ENCODE measurements at regions not wholly inside any gene's neighbourhood (a gene's known extent, or its start where the extent isn't known, plus 50 kb on each side); places are given as distances from the start of the nearest gene placed in this dataset.

GRCh38 chrX:134718105-134718965 is 60.1 kb upstream of the PLAC1 start:
- Histone ChIP-seq H3K27me3 (ENCODE audit: insufficient read depth) (no peaks in the 10 kb centered on the region), H3K27ac (ENCODE audit: low read depth in 2 of 2, low read length in 1 of 2) (peak overlapping the region; percentile 61 to 71; a peak in 3 of 4 replicates), H3K36me3 (replicated peaks in 1 of 2; ENCODE audit: control insufficient read depth in 1 of 2, insufficient read depth in 2 of 2, low read length in 1 of 2) (no peaks in the 10 kb centered on the region), H3K4me2 (peak overlapping the region; percentile 20; the same call in 1 of the 2 replicates), H3K4me3 (ENCODE audit: low read depth in 2 of 2, low read length in 1 of 2) (no peak overlapping the region), H3K9ac (0 out of 2 replicates have a peak overlapping the region, but pooled peaks have one; percentile 21), H3K4me1 (ENCODE audit: control insufficient read depth in 1 of 2, insufficient read depth in 2 of 2, low read depth in 1 of 2, low read length in 1 of 2) (peaks cover 0 to 11% of the 10 kb centered on the region in 2 experiments; a peak in 3 of 4 replicates), H2AFZ (ENCODE audit: low read depth) (peak overlapping the region; percentile 49), H4K20me1 (ENCODE audit: insufficient read depth) (no peaks in the 10 kb centered on the region), H3F3A (replicated peaks; ENCODE audit: insufficient read depth) (peaks cover 14% of the 10 kb centered on the region), H3K9me2 (no peaks in the 10 kb centered on the region), H3K79me2 (ENCODE audit: insufficient read depth) (no peaks in the 10 kb centered on the region), H3K9me3 (no peaks in the 10 kb centered on the region)
- ChIA-PET CTCF (no interaction called here), POLR2A (no interaction called here)
- WGBS (ENCODE audit: low lambda C conversion rate) = 6% methylated on average over 5 of the region's 5 CpGs
- DNase-seq = no peak
- TF ChIP-seq FOXJ3 (CRISPR knock-in tag; IDR thresholded peaks at IDR 0.05) (no peak), USF1 (IDR thresholded peaks at IDR 0.05; ENCODE audit: borderline replicate concordance, low read depth) (peak; percentile 61; the same call in 1 of the 2 replicates), TEAD4 (IDR thresholded peaks at IDR 0.05; ENCODE audit: borderline replicate concordance, insufficient read depth) (peak; percentile 58; the same call in 1 of the 2 replicates), TAF1 (IDR thresholded peaks at IDR 0.05; ENCODE audit: borderline replicate concordance, low read depth, low read length) (no peak), CHD2 (IDR thresholded peaks at IDR 0.05; ENCODE audit: low read length, partially characterized antibody) (no peak), RAD21 (IDR thresholded peaks at IDR 0.05; ENCODE audit: low read length) (no peak), USF2 (IDR thresholded peaks at IDR 0.05; ENCODE audit: borderline replicate concordance, low read depth, low read length) (no peak), TCF12 (IDR thresholded peaks at IDR 0.05) (peak; percentile 96), NFIC (IDR thresholded peaks at IDR 0.05; ENCODE audit: borderline replicate concordance) (peak; percentile 66), CTCF (IDR thresholded peaks at IDR 0.05) (0 out of 2 replicates have a peak, but pooled peaks have one; percentile 13), MEF2A (IDR thresholded peaks at IDR 0.05; ENCODE audit: borderline replicate concordance, low read depth) (peak; percentile 9; the same call in 1 of the 2 replicates), JUND (IDR thresholded peaks at IDR 0.05) (peak; percentile 61), YY1 (IDR thresholded peaks at IDR 0.05; ENCODE audit: low read depth) (peak; percentile 39; the same call in 1 of the 2 replicates), GATA2 (CRISPR knock-in tag; IDR thresholded peaks at IDR 0.05) (no peak), RCOR1 (IDR thresholded peaks at IDR 0.05; ENCODE audit: low read length) (no peak), IRF3 (IDR thresholded peaks at IDR 0.05; ENCODE audit: low read depth, low read length) (no peak), RXRA (IDR thresholded peaks at IDR 0.05; ENCODE audit: borderline replicate concordance, low read depth) (peak; percentile 59; the same call in 1 of the 2 replicates), EP300 (IDR thresholded peaks at IDR 0.05; ENCODE audit: borderline replicate concordance in 1 of 2, low read depth in 1 of 2, low read length in 1 of 2) (peak in 1 of 2 experiments; percentile 74; a peak in 2 of 4 replicates), FOSL2 (IDR thresholded peaks at IDR 0.05; ENCODE audit: borderline replicate concordance, low read depth) (peak; percentile 82), SIN3A (IDR thresholded peaks at IDR 0.05; ENCODE audit: borderline replicate concordance, low read depth, low read length) (peak; percentile 76; the same call in 1 of the 2 replicates)
- TF ChIP-seq, protein P1, sequence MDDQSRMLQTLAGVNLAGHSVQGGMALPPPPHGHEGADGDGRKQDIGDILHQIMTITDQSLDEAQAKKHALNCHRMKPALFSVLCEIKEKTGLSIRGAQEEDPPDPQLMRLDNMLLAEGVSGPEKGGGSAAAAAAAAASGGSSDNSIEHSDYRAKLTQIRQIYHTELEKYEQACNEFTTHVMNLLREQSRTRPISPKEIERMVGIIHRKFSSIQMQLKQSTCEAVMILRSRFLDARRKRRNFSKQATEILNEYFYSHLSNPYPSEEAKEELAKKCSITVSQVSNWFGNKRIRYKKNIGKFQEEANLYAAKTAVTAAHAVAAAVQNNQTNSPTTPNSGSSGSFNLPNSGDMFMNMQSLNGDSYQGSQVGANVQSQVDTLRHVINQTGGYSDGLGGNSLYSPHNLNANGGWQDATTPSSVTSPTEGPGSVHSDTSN (IDR thresholded peaks at IDR 0.05) = peak; percentile 71
- TF ChIP-seq, protein P2, sequence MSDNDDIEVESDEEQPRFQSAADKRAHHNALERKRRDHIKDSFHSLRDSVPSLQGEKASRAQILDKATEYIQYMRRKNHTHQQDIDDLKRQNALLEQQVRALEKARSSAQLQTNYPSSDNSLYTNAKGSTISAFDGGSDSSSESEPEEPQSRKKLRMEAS (IDR thresholded peaks at IDR 0.05; ENCODE audit: low read depth) = peak; percentile 99

Data from SK-N-SH (cell line).